Upper lobe of left lung (tissue), 4 donors: ENCODE measurements at regions not wholly inside any gene's neighbourhood (a gene's known extent, or its start where the extent isn't known, plus 50 kb on each side); places are given as distances from the start of the nearest gene placed in this dataset.
"Not testable (repeated sequence)": the region's sequence is repeated elsewhere in the genome, so short reads cannot be mapped to it uniquely, and the experiment has no call there.

Experiments
- POLR2A ChIP-seq, 4 donors: fragments of 450-650 bp; IDR thresholded peaks; one replicate each; pipeline ENCODE4 v1.5.1; 2016 to 2017; ENCODE audit warnings: antibody characterized with exemption in 4 of 4, mild to moderate bottlenecking in 2 of 4
- POLR2AphosphoS5 ChIP-seq, 2 donors: sonication (generic); formaldehyde crosslinking; IDR thresholded peaks; one replicate each; pipeline ENCODE4 v1.5.1; 2017; ENCODE audit warnings: antibody characterized with exemption in 2 of 2
- TF ChIP-seq, protein P1 (sequence below), 6 experiments: fragments of 450-650 bp in 4 of 6; fragments of 200-600 bp in 2 of 6; sonication (generic) in 2 of 6; IDR thresholded peaks; one replicate each; pipeline ENCODE4 v1.5.1; 2016 to 2019; ENCODE audit warnings: antibody characterized with exemption in 6 of 6

GRCh38 chr6:100295172-100295571 is 169.5 kb downstream of the SIM1 start:
- TF ChIP-seq, protein P1, sequence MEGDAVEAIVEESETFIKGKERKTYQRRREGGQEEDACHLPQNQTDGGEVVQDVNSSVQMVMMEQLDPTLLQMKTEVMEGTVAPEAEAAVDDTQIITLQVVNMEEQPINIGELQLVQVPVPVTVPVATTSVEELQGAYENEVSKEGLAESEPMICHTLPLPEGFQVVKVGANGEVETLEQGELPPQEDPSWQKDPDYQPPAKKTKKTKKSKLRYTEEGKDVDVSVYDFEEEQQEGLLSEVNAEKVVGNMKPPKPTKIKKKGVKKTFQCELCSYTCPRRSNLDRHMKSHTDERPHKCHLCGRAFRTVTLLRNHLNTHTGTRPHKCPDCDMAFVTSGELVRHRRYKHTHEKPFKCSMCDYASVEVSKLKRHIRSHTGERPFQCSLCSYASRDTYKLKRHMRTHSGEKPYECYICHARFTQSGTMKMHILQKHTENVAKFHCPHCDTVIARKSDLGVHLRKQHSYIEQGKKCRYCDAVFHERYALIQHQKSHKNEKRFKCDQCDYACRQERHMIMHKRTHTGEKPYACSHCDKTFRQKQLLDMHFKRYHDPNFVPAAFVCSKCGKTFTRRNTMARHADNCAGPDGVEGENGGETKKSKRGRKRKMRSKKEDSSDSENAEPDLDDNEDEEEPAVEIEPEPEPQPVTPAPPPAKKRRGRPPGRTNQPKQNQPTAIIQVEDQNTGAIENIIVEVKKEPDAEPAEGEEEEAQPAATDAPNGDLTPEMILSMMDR (IDR thresholded peaks at IDR 0.05) = not testable (repeated sequence)
- TF ChIP-seq POLR2A, POLR2AphosphoS5 (IDR thresholded peaks at IDR 0.05): not testable (repeated sequence)
